Mesothelial cell of epicardium (in vitro differentiated cells): ENCODE measurements at regions not wholly inside any gene's neighbourhood (a gene's known extent, or its start where the extent isn't known, plus 50 kb on each side); places are given as distances from the start of the nearest gene placed in this dataset.
A peak's percentile ranks its signal among the peaks of the same experiment; 100 is the strongest.

Experiments used
- DNase-seq, 2 experiments: peaks; one replicate each; pipeline ENCODE4 v3.0.0; 2021; ENCODE audit warnings: low spot score in 2 of 2; ENCODE audit not compliant: unreplicated experiment in 2 of 2
- H3K27ac Mint-ChIP-seq: 2 replicates; pipeline ENCODE4 v1.8.0; 2021; ENCODE audit warnings: mixed read lengths
- H3K27me3 Mint-ChIP-seq: 2 replicates; pipeline ENCODE4 v1.8.0; 2021; ENCODE audit warnings: low read depth, mixed read lengths
- H3K36me3 Mint-ChIP-seq: 2 replicates; pipeline ENCODE4 v1.8.0; 2021; ENCODE audit warnings: mixed read lengths
- H3K4me1 Mint-ChIP-seq: 2 replicates; pipeline ENCODE4 v1.8.0; 2021; ENCODE audit warnings: mixed read lengths
- H3K4me3 Mint-ChIP-seq: 2 replicates; pipeline ENCODE4 v1.8.0; 2021; ENCODE audit warnings: mild to moderate bottlenecking, moderate library complexity, mixed read lengths
- H3K9me3 Mint-ChIP-seq: 2 replicates; pipeline ENCODE4 v1.8.0; 2021; ENCODE audit warnings: mixed read lengths
- CTCF ChIP-seq: fragments of 200-600 bp; sonication (generic); IDR thresholded peaks from one replicate; pipeline ENCODE4 v1.5.0; 2021; ENCODE audit warnings: antibody characterized with exemption; ENCODE audit not compliant: unreplicated experiment

DNA sequence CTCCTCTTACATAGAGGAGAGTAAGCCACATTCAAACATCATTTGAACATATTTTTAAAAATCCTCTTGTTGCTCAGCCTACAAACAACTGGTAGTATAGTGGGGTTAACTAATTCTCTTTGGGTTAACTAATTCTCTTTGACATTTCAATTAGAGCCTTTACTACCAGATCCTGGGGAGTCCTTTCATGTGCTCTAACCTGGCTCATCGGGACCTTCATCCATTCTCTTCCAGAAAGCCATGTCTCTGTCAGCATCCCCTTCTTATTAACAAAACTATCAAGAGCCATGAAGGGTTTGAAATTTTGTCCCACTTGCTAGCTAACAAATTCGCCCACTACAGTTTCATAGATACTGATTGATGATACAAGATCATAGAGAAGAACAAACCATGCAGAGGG, 349.8 kb upstream of the PABPC4L start:
- Mint-ChIP-seq H3K36me3 (peaks cover 24% of the 10 kb centered on the region), H3K9me3 (peaks cover 46% of the 10 kb centered on the region), H3K27me3 (no peaks in the 10 kb centered on the region), H3K4me1 (no peaks in the 10 kb centered on the region), H3K4me3 (no peak overlapping the region), H3K27ac (no peak overlapping the region)
- no peak for DNase-seq
- no peak for TF ChIP-seq CTCF

DNA sequence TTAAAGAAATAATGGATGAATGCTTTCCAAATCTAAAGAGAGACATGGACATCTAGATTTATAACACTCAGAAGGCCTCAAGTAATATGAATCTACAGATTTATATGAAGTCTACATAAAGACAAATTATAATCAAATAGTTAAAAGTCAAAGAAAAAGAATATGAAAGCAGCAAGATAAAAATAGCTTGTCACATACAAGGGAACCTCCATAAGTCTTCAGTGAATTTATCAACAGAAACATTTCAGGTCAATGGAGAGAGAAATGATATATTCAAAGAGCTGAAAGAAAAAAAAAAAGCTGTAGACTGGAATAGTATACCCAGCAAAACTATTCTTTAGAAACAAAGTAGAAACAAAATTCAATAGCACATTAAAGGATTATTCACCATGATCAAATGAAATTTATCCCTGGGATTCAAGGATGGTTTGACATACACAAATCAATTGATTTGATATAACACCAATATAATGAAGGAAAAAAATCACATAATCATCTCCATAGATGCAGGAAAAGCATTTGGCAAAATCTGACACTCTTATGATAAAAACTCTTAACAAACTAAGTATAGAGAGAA, 346.6 kb upstream of the PABPC4L start:
- H3K36me3 Mint-ChIP-seq: peaks cover 24% of the 10 kb centered on the region
- no peak for DNase-seq
- no peak overlapping the region for H3K4me3 Mint-ChIP-seq
- H3K9me3 Mint-ChIP-seq: peaks cover 44% of the 10 kb centered on the region
- H3K27ac Mint-ChIP-seq: no peak overlapping the region
- H3K4me1 Mint-ChIP-seq: peaks cover 6% of the 10 kb centered on the region
- no peaks in the 10 kb centered on the region for H3K27me3 Mint-ChIP-seq
- no peak for TF ChIP-seq CTCF

DNA sequence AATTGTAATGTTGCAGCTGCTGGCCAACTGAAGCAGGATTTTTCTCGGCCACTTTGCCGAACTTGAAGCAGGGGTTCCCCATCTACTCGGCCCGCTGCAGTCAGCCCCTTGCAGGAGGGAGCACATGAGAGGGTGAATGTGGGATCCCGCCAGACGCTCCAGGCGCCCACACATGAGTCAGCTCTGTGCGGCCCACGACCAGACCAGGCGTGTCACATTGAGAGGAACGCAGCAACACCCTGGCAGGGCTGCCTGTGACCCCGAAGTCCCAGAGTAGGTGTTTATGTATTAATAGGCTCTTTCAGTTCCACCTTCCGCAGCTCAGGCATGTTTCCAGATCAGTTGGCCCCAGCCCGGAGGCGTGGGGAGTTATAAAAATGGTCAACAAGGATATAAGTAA, 344.7 kb upstream of the PABPC4L start:
- H3K27me3 Mint-ChIP-seq: no peaks in the 10 kb centered on the region
- no peak for DNase-seq
- H3K9me3 Mint-ChIP-seq: peaks cover 34% of the 10 kb centered on the region
- peaks cover 17% of the 10 kb centered on the region for H3K4me1 Mint-ChIP-seq
- TF ChIP-seq CTCF: no peak
- peaks cover 24% of the 10 kb centered on the region for H3K36me3 Mint-ChIP-seq
- no peak overlapping the region for H3K27ac Mint-ChIP-seq
- no peak overlapping the region for H3K4me3 Mint-ChIP-seq

DNA sequence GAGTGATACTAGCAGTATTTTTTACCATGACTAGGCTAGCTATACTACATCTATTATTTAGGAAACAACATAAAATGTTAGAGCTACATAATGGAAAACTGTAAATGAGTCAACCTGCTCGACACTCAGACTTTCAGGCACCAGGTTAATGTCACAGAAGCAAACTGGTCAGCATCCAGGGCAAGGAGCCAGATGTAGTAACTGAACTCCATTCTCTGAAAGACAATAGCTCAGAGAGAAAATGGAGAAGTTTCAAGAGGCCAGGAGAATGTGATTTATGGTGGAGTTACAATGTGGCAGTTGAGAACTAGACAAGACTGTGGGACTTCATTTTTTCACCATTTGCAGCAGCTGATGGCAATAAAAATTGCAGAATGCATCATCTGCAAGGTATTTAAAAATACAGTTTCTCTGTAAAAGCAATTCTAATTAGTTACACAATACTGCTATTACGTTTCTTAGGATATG, 342.7 kb upstream of the PABPC4L start:
- Mint-ChIP-seq H3K27me3 (no peaks in the 10 kb centered on the region), H3K27ac (peak overlapping the region; percentile 88), H3K36me3 (peaks cover 21% of the 10 kb centered on the region), H3K4me1 (peaks cover 19% of the 10 kb centered on the region), H3K4me3 (no peak overlapping the region), H3K9me3 (peaks cover 28% of the 10 kb centered on the region)
- TF ChIP-seq CTCF: no peak
- DNase-seq: no peak

- no peak for DNase-seq
- Mint-ChIP-seq H3K27me3 (no peaks in the 10 kb centered on the region), H3K9me3 (peaks cover 4% of the 10 kb centered on the region), H3K4me3 (no peak overlapping the region), H3K4me1 (peaks cover 19% of the 10 kb centered on the region), H3K27ac (no peak overlapping the region), H3K36me3 (peaks cover 3% of the 10 kb centered on the region)
- no peak for TF ChIP-seq CTCF
Observed at GRCh38 chr4:134540588-134540987, 339.0 kb upstream of the PABPC4L start.
